Panc1 (cell line): ENCODE measurements at regions not wholly inside any gene's neighbourhood (a gene's known extent, or its start where the extent isn't known, plus 50 kb on each side); places are given as distances from the start of the nearest gene placed in this dataset.

Experiments
- ATAC-seq: fragments of 200-7000 bp; cut with Tn5 transposase; 2 replicates; pipeline ENCODE4 v1.9.1; 2020; ENCODE audit warnings: mild to moderate bottlenecking, moderate library complexity
- BruUV-seq: library from RNA; stranded (reverse); fragments of 400-500 nt; replicated peaks from 2 replicates; lab custom pipeline; 2021; lab: Mats Ljungman, UMichigan
- CTCF ChIA-PET: fragments of 300-600 bp; sonication (Branson Sonifier 250); formaldehyde crosslinking; loops from one replicate; lab custom pipeline; 2022; ENCODE audit warnings: antibody characterized with exemption; lab: Charles Lee
- POLR2A ChIA-PET: fragments of 300-600 bp; sonication (Branson Sonifier 250); formaldehyde crosslinking; loops from one replicate; lab custom pipeline; 2022; ENCODE audit warnings: antibody characterized with exemption; lab: Charles Lee
- DNase-seq: peaks from one replicate; pipeline ENCODE4 v3.0.0-alpha.2; 2010; ENCODE audit warnings: low read depth, low spot score
- H3K27ac ChIP-seq: 2 replicates; pipeline ENCODE4 v1.5.1; 2011; ENCODE audit warnings: mild to moderate bottlenecking, low read length, inconsistent platforms
- H3K27me3 ChIP-seq: fragments of 200-500 bp; sonication (Bioruptor generic); 2 replicates; pipeline ENCODE4 v1.6.0; 2014; ENCODE audit warnings: low read length, inconsistent platforms; ENCODE audit not compliant: control insufficient read depth, insufficient read depth
- H3K36me3 ChIP-seq: fragments of 200-500 bp; sonication (Bioruptor generic); 2 replicates; pipeline ENCODE4 v1.5.1; 2014; ENCODE audit warnings: inconsistent platforms, mild to moderate bottlenecking, low read length, moderate library complexity; ENCODE audit not compliant: control insufficient read depth, insufficient read depth
- H3K4me1 ChIP-seq: 2 replicates; pipeline ENCODE4 v1.5.1; 2011; ENCODE audit warnings: inconsistent platforms, mild to moderate bottlenecking, low read length, moderate library complexity; ENCODE audit not compliant: control insufficient read depth, insufficient read depth
- H3K4me3 ChIP-seq, 2 experiments: 2 replicates each; pipeline ENCODE4 v1.5.1; 2011 to 2012; ENCODE audit warnings: low read depth in 2 of 2, low read length in 2 of 2, mild to moderate bottlenecking in 2 of 2, inconsistent platforms in 1 of 2, moderate library complexity in 1 of 2
- H3K9me3 ChIP-seq: fragments of 200-500 bp; sonication (Bioruptor generic); 2 replicates; pipeline ENCODE4 v1.5.1; 2014; ENCODE audit warnings: low read depth, mild to moderate bottlenecking, inconsistent platforms, low read length, moderate library complexity; ENCODE audit not compliant: control insufficient read depth, insufficient read depth
- CTCF ChIP-seq: fragments of 450-650 bp; IDR thresholded peaks from 2 replicates; pipeline ENCODE4 v1.5.1; 2017; ENCODE audit warnings: mild to moderate bottlenecking
- POLR2AphosphoS5 ChIP-seq: IDR thresholded peaks from 2 replicates; pipeline ENCODE4 v1.6.1; 2012; ENCODE audit warnings: mild to moderate bottlenecking, low read depth, low read length, moderate library complexity
- REST ChIP-seq, 2 experiments: IDR thresholded peaks; 2 replicates each; pipeline ENCODE4 v1.6.1; 2011 to 2012; ENCODE audit warnings: low read depth in 2 of 2, control low read depth in 1 of 2, low read length in 1 of 2, mild to moderate bottlenecking in 1 of 2, moderate library complexity in 1 of 2; ENCODE audit not compliant: insufficient read depth in 1 of 2
- SIN3A ChIP-seq: IDR thresholded peaks from 2 replicates; pipeline ENCODE4 v1.6.1; 2012; ENCODE audit warnings: low read depth, mild to moderate bottlenecking, low read length, moderate library complexity, borderline replicate concordance; ENCODE audit not compliant: insufficient read depth
- TCF7L2 ChIP-seq: IDR thresholded peaks from 2 replicates; pipeline ENCODE4 v1.6.1; 2011; ENCODE audit warnings: mild to moderate bottlenecking, low read depth, low read length, inconsistent platforms
- in situ Hi-C: cut with HindIII; loops from 2 replicates; pipeline ENCODE4 v1.10.0; 2016; ENCODE audit warnings: low sequenced_read_pairs, low pct_unique_long_range_greater_than_20kb
- intact Hi-C: fragments of 100-400 bp; cut with micrococcal nuclease; formaldehyde crosslinking; loops from one replicate; pipeline ENCODE4 v1.10.0; 2022; ENCODE audit not compliant: unreplicated experiment

- DNase-seq (no peak), ATAC-seq (no peak)
- H3K27me3 ChIP-seq: peaks cover 6% of the 10 kb centered on the region; the same call in 1 of the 2 replicates
- BruUV-seq: no TSS peak
- no peak overlapping the region for H3K4me3 ChIP-seq
- no peak overlapping the region for H3K27ac ChIP-seq
- ChIA-PET POLR2A (no interaction called here), CTCF (no interaction called here)
- no peaks in the 10 kb centered on the region for H3K36me3 ChIP-seq
- H3K9me3 ChIP-seq: no peaks in the 10 kb centered on the region
- intact Hi-C loops: no loop called here
- in situ Hi-C loops: no loop called here
- H3K4me1 ChIP-seq: no peaks in the 10 kb centered on the region
- TF ChIP-seq SIN3A (no peak), REST (IDR thresholded peaks at IDR 0.05; ENCODE audit: insufficient read depth in 1 of 2, low read depth in 2 of 2, low read length in 1 of 2) (no peak), CTCF (no peak), POLR2AphosphoS5 (no peak), TCF7L2 (no peak)
These were observed 993.1 kb downstream of the KCNMA1 start for GRCh38 chr10:76644476-76644875.

GRCh38 chr10:76643511-76643911, 994.1 kb downstream of the KCNMA1 start:
- Histone ChIP-seq H3K27me3 (peaks cover 6% of the 10 kb centered on the region; the same call in 1 of the 2 replicates), H3K27ac (no peak overlapping the region), H3K9me3 (no peaks in the 10 kb centered on the region), H3K4me3 (no peak overlapping the region), H3K36me3 (no peaks in the 10 kb centered on the region), H3K4me1 (no peaks in the 10 kb centered on the region)
- intact Hi-C loops: no loop called here
- DNase-seq (no peak), ATAC-seq (no peak)
- POLR2A ChIA-PET: no interaction called here
- no TSS peak for BruUV-seq
- TF ChIP-seq CTCF: no peak
- TF ChIP-seq SIN3A: no peak
- TF ChIP-seq REST (IDR thresholded peaks at IDR 0.05; ENCODE audit: insufficient read depth in 1 of 2, low read depth in 2 of 2, low read length in 1 of 2): no peak
- TF ChIP-seq TCF7L2: no peak
- TF ChIP-seq POLR2AphosphoS5: no peak
- CTCF ChIA-PET: no interaction called here
- in situ Hi-C loops: no loop called here
